HG02763 (cell line): ENCODE measurements at regions not wholly inside any gene's neighbourhood (a gene's known extent, or its start where the extent isn't known, plus 50 kb on each side); places are given as distances from the start of the nearest gene placed in this dataset.

Experiments used
- ATAC-seq: cut with Tn5 transposase; IDR thresholded peaks from one replicate; pipeline ENCODE4 v1.9.1; 2021; ENCODE audit warnings: mild to moderate bottlenecking, moderate library complexity; ENCODE audit not compliant: unreplicated experiment

DNA sequence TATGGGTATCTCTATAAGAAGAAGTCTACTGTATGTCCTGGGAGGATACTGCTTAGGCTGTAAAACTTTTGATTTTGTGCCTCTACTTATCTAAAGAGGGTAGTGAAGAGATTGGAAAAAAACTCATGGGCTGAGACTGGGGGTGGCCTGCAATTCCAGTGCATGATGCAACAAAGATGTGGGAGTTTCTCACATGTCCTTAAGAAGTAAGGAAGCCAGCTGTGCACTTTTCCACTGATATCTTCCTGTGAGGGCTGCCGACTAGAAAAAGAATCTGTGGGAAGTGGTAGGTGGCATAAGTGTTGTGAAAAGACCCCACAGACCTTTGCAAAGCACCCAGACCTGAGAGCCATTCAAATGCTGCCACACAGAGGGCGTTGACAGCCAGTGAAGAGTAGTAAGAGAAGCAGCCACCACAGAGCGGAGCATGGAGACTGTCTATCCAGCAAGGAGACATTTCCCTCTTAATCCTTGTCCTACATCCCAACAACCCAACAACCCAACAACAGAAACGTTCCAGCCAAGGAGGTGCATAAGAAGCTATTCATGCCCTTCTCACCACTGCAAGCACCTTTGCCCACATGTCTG, 65.1 kb downstream of the PFDN4 start:
- ATAC-seq, result no peak

DNA sequence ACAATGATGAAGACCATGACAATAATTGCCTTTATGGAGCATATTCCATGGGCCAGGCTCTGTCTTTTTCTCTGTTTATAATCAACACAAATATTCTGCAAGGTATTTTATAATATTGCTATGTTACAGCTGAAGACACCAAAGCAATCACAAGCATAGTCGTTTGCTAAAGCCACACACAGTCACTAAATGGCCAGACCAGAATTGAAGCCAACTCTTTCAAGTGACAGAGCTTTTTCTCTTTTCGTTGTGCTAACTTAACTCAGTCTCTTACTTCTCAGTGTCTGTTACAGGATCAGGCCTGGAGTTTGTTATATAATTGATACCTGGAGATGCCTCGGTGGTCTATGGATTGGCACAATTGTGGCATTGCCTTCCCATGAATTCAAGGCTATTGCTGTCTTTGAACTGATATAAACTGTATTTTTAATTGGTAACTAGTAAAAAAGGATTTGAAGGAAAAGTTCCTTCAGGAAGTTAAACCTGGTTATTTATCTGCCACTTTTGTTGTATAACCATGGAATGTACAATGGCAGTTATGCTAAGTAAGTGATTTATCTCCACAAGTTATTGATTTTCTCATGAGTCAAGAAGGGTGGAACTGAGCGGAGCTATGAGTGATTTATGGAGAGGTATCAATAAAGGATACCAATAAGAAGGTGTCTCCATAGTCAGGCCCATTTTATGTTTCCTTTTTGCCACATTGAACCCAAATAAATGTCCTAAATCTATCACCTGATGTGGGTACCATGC, 67.6 kb downstream of the PFDN4 start:
- ATAC-seq, result no peak

DNA sequence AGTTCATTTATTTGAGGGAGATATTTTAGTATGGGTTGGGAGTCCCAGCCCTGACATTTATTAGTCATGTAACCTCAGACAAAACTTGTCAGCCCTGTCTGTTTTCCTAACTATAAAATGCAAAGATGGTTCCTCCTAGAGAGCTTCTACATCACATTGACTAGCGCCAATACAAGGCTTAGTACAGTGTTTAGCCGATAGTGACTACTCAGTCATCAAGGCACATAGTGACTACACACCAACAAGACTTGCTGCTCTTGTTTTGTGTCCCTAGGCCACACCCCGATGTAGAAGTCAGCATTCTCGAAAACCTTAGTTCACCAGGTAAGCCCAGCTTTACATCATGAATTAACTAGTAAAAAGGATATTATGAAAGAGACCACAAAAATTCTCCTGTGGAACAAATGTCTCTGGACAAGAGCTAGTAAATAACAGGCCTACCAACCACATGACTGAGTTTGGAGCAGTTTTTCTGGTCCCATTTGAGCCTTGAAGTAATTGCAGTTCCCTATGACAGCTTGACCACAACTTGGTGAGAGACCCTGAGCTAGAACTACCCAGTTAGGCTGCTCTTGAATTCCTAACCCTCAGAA, 68.8 kb downstream of the PFDN4 start:
- ATAC-seq, result no peak

DNA sequence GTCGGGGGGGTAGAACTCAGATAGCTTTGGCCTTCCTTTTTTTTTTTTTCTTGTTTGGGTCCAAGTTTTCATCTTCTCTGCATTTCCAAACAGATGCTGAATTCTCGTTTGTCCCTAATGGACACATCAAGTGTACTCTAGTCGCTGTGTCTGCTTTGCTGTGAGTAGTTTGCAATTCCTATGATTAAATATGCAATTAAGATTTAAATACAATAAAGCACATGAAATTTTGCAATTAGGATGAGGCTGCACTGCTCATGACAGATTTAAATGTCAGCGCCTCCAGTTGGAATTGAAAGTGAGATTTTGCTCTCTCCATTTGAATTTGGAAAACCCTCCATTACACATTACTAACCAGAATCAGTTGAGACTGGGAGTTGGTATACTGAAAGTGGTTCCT, 70.4 kb downstream of the PFDN4 start:
- ATAC-seq, result no peak

DNA sequence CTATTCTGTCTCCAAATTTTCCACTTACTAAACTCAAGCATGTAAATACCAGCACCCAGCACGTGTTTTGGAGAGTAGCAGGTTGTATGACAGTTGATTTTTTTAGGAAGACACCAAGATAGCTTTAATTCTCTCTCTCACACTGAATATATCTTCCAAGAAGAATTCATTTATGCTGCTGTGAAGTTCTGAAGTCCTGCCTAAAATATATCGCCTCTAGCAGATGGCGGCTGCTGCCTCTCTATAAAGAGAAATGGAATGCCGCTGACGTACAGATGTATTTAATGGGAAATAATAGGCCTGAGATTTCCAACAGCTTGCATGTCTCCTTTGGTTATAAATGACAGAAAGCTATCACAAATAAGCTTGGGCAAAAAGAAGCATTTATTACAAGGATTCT, 74.7 kb downstream of the PFDN4 start:
- no peak for ATAC-seq

DNA sequence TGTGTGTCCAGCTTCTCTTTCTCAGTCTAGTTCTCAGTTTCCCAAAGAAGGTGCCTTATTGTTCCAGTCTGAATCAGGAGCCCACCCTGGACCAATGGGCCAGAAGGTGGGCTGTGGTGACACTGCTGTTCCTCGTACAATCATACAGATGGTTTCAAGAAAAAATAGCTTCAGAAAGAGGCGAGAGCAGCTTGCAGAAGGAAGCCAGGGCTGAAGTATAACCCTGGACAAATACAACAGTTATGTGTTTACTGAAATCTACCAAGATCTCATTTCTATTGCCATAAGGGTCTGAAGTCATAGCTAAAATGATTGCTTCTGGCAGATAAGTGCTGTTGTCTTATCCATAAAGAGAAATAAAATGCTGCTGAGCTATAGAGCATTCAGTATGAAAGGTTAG, 75.4 kb downstream of the PFDN4 start:
- ATAC-seq, result no peak

DNA sequence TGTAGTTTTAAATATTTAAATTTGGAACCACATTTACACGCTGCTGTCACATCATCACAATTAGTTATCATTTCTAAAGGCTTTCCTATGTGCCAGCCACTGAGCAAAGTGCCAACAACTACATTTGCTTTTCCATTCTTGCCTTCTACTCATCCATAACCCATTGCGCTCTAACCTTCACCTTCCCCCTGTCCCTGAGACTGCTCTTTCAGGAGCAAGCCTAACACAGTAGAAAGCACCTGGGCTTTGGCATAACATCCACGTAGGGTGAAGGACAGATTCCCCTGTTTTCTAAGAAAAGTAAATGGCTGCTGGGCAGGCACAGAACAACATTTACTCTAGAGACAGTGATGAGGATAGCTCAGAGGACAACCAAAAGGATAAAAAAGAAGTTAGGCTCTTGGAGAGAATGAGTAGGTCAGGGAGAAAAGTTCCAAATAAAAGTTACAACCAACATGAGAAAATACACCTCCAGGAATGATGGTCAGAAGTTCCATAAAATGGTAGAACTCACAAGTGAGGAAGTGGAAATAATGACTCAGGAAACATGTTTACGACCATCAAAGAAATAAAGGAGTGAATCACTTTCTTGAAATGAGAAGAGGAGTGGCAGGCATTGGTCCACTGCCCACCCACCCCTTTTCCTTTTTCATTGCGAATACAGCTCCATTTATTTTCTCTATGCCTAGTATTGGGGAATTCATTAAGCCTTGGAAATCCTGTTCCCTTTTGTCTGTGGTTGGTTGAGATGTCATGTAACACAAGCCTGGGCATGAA, 77.2 kb downstream of the PFDN4 start:
- ATAC-seq, result no peak

DNA sequence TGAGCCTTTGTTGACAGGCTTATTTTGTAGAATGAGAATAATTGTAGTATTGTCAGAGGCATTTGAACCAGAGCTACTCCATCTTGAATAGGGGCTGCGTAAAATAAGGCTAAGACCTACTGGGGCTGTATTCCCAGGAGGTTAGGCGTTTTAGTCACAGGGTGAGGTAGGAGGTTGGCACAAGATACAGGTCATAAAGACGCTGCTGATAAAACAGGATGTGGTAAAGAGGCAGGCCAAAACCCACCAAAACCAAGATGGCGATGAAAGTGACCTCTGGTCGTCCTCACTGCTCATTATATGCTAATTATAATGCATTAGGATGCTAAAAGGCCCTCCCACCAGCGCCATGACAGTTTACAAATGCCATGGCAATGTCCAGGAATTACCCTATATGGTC, 82.7 kb downstream of the PFDN4 start:
- ATAC-seq, result no peak

DNA sequence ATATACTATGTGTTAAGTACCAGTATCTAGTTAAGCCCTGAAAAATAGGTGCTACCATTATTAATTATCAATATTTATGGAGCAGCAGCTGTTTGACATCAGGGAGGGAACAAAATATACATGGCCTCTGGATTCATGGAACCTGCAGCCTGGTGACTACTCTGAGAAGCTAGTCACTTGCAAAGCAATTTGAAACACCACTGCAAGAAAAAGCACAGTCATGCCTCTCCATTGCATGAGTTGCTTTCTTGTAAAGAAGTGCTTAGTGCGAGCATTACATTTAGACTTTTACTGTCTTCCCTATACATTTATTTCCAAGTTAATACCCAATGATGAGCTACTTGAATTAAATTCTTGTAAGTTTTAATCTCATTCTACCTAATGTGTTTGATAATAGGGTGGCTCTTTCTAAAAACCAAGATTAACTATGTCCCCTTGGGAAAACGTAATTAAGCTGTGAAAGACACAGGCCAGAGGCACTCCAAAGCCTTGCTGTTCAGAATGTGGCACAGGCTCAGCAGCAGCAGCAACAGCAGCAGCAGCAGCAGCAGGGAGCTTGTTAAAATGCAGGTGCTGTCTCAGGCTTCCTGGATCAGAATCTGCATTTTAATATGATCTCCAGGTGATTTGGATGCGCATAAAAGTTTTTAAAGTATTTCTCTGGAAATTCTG, 83.6 kb downstream of the PFDN4 start:
- ATAC-seq, result no peak

DNA sequence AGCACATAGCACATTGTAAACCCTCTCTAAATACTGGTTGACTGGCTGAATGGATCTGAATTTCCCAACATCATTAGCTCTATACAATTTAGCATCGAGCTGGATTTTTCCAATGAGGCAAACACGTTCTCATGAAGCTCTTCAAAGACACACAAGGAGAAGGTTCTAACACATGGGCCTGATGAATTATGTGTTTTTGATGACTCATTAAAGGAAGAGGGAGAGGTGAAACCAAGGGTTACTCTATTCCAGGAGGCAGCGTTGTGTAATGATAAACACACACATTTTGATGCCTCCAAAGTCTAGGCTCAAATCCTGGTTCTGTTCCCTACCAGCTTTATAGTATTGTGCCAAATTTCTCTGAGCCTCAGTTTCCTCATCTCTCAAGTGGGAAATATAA, 84.3 kb downstream of the PFDN4 start:
- no peak for ATAC-seq

DNA sequence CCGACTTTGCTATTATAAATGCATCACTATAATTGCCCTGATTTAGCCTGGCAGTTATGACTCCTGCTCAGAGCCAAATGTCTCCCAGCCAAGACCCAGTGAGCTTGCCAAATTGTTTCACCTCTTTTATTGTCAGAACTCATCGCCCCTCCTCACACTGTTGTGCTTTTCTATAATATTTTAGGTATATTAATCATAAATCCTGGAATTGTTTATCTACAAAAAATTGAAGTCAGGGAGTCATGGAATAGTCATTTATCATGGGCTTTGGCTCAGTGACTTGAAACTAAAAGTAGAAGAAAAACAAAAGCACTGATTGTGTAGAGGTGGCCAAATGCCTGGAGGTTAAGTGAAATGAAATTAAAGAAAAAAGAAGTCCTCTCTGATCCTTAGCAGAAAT, 85.6 kb downstream of the PFDN4 start:
- no peak for ATAC-seq

DNA sequence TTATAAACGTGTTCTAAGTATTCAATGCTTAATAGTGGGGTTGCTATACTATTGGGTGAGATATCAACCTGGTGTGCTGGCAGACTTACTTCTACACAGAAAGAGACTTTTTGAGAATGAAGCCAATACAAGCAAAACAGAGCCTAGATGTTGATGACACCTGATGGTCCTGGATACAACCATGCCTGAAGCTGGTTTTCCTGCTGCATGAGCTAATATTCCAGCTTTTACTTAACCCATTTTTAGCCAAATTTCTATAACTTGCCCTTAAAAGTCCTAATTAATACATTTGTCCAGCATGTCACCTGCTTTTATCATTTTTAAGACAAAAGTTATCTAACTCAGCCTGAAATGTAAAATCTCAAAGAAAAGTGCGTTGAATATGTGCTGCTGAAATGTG, 86.2 kb downstream of the PFDN4 start:
- no peak for ATAC-seq

DNA sequence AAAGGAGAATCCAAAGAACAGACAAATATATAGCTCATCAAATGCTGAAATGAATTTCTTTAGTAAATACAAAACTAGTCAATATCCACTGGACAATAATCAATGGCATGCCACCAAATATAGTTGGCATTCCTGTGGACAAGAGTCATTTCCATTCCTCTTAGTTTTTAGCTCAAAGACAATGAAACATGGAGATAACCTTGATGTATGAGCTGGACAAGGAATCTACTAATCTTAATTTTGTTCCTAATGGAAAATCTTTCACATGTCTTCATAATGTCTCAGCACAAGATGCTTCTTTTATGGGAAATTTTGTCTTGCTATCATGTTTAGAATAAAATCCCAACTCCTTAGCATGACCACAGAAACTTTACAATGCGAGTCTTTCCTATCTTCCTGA, 87.8 kb downstream of the PFDN4 start:
- no peak for ATAC-seq

DNA sequence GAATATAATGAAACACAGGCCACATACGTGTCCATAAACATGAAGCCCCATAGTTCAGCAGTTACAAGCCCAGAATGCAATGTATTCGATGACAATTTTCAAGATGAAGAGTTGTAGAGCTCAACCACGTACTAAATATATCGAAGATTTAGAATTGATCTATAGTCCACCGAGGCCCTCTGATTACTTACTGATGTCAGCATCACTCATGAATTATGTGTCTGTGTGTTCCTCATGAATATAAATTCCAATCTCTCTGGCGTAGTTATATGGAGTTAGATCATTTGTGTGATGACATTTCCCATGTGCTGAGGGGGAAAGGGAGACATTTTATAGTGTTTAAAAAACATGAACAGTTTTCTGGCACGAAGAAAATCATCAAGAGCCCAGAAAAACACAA, 97.5 kb downstream of the PFDN4 start:
- ATAC-seq, result no peak

DNA sequence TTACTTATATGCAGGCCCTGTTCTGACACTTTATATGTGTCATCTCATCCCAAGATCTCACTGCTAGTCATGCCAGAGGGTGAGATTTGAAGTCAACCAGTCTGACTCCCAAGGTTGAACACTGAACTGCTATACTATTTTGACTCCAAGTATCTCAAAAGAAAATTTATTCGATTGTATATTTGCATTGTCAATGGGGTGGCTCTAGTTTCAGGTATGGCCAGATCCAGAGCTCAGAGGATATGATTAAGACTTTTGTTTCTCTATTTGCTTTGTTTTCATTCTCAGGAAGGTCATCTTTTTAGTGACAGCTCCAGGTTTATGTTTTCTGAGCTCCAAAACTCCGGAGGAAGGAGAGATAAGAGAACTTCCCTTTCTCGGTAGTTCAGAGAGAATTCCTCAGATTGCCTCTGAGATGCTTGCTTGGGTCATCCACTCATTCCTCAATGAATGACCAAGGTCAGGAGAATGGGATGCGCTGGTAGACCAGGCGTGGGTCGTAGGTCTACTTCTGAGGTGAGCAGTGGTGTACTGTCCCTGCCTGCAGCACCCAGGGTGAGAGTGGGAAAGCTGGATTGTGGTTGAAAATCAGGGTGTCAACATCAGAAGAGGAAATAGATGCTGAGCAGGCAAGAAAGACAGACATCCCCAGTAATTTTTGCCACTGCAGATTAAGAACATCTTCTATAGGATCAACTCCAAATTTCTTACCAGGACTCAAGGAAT, 99.3 kb downstream of the PFDN4 start:
- ATAC-seq, result no peak

DNA sequence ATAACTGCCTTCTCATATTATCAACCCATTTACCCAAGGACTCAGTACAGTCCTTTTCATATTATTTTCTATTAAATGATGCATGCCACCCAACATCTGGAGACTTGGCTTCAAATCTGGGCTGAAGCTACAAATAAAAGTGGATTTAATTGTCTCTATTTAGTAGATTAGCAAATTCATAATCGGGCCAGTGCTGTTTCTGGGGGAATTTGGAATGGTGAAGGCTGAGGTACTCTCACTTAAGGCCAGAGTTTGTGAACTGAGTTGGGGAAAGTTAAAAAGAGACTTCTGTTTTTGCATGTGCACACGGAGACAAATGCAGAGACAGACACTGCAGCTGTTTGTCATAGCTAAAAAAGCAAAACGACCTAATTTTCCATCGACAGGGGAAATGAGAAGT, 100.9 kb downstream of the PFDN4 start:
- ATAC-seq, result no peak

DNA sequence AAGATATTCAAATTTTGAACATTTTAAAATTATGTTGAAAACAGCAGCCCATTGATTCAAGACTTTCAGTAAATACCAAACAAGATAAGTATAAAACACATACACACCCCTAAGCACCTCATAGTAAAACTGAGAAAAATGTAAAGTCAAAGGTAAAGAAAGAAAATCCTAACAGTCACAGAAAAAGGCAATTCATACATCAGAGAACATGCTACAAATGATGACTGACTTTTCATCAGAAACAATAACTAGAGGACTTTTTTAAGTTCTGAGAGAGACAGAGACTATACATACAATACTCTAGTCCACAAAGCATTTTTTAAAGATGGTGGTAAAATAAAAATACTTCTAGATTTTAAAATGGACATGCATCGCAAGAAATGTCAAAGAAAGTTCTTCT, 111.0 kb downstream of the PFDN4 start:
- ATAC-seq, result no peak

DNA sequence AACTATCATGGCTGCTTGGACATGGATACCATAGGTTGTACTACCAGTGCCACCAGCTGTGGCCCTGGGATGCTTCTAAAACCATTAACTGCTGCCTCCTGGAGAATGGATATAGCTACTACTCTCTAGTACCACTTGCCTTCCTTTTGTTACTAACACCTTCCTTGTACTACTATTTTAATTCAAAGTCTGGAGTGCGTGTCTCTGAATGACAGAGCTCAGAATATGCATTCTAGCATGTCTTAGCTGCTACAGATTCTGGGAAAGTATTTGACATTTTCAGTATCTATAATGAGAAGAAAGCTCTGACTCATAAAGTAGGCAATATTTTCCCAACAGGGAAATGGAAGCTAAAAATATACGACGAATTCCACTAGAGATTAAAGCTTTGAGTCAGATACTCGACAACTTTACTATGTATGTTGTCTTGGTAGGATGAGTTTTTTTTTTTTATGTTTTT, 112.3 kb downstream of the PFDN4 start:
- no peak for ATAC-seq

DNA sequence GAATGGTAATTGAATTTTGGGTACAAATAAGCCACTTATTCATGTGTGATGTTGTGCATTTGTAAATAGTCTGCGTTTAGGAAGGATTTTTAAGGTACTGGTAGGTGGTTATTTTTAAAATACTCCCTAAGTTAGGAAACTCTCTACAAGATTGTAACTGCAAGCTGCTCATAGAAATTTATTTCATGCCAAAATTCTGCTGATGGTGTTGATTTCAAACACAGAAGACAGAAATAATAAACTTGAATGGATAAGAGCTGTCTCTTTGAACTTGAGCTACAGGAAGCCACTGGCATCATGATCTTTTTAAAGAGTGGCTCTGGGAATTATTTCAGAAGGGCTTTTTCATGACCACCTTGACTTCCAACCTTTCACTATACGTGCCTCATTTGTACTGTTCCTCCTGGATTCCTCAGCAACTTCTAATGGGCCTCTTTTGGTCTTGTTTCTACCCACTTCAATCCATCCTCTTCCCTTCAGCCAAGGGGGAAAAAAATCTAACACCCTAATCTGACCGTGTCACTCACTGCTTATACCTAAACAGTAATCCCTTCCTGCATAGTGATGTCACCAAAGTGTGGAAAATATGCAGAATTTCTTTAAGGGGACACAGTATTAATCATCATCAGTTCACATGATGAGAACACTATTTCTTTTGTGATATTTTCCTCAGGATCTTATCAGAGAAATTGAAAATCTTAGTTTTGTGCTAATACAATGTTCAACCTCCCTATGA, 113.6 kb downstream of the PFDN4 start:
- no peak for ATAC-seq

DNA sequence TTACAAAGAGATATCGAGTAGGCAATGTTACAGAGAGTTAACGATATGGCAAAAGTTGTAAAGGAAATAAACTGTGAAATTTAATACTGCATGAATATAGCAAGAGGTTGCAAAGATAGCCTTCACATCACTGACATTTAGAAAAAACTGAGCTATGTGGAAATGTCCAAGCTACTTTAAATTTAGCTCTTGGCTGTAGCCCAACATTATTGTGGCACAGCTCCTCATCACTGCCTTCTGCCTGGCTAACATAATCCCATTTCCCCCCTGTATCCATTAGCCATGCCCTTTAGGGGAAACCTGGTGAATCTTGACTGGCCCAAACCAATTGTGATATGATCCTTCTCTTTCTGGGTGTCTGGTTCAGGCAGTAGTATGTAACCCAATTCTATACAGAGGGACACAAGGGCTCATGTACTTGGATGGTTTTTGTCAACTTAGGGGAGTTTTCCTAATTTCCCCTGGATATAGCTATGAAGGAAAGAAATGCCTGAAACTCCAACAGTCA, 115.4 kb downstream of the PFDN4 start:
- no peak for ATAC-seq
